HL-60 (cell line): ENCODE measurements at regions not wholly inside any gene's neighbourhood (a gene's known extent, or its start where the extent isn't known, plus 50 kb on each side); places are given as distances from the start of the nearest gene placed in this dataset.

Experiments used
- CTCF ChIP-seq: IDR thresholded peaks from one replicate; pipeline ENCODE4 v1.5.1; 2011; ENCODE audit warnings: low read length, control low read depth, inconsistent platforms; ENCODE audit not compliant: insufficient read depth
- GABPA ChIP-seq: IDR thresholded peaks from 2 replicates; pipeline ENCODE4 v1.6.1; 2012; ENCODE audit warnings: low read depth
- POLR2AphosphoS5 ChIP-seq: IDR thresholded peaks from 2 replicates; pipeline ENCODE4 v1.6.1; 2012; ENCODE audit warnings: low read depth
- REST ChIP-seq: IDR thresholded peaks from 2 replicates; pipeline ENCODE4 v1.6.1; 2012; ENCODE audit warnings: low read depth; ENCODE audit not compliant: insufficient replicate concordance

GRCh38 chr17:77437747-77438146, 297.0 kb downstream of the SEC14L1 start:
- TF ChIP-seq CTCF (no peak), REST (no peak), GABPA (no peak), POLR2AphosphoS5 (no peak)
